Coronary artery (tissue), 2 donors: ENCODE measurements at regions not wholly inside any gene's neighbourhood (a gene's known extent, or its start where the extent isn't known, plus 50 kb on each side); places are given as distances from the start of the nearest gene placed in this dataset.
A peak's percentile ranks its signal among the peaks of the same experiment; 100 is the strongest.
"Not testable (repeated sequence)": the region's sequence is repeated elsewhere in the genome, so short reads cannot be mapped to it uniquely, and the experiment has no call there.

Source experiments
- DNase-seq: peaks from one replicate; pipeline ENCODE4 v3.0.0-alpha.2; 2017; ENCODE audit warnings: low spot score
- H3K27ac ChIP-seq, 2 donors: fragments of 200-600 bp; sonication (generic); one replicate each; pipeline ENCODE4 v1.5.1; 2016 to 2019
- H3K4me3 ChIP-seq: fragments of 200-600 bp; sonication (generic); 2 replicates; pipeline ENCODE4 v1.5.1; 2016; ENCODE audit warnings: mild to moderate bottlenecking, moderate library complexity
- TF ChIP-seq, protein P1 (sequence below): fragments of 200-600 bp; sonication (generic); IDR thresholded peaks from one replicate; pipeline ENCODE4 v1.5.1; 2019; ENCODE audit warnings: antibody characterized with exemption

DNA sequence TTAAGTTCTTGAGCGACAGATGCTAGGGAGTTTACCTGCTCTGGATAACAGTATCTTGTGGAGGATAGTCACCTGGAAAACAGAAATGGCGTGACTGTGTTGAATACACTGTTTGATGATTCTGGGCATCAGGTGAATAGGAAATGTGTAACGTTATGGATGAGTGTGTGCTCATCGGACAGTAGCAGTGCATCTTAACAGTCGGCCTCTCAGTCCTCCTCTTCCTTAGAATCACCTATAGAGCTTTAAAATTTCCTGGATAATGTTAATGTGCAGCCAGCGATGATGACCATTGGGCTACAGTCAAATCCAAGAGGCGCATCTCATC, 217.7 kb downstream of the OR2B2 start:
- peak overlapping the region; percentile 49 for H3K4me3 ChIP-seq
- no peak for DNase-seq
- no peak overlapping the region for H3K27ac ChIP-seq
- TF ChIP-seq, protein P1, sequence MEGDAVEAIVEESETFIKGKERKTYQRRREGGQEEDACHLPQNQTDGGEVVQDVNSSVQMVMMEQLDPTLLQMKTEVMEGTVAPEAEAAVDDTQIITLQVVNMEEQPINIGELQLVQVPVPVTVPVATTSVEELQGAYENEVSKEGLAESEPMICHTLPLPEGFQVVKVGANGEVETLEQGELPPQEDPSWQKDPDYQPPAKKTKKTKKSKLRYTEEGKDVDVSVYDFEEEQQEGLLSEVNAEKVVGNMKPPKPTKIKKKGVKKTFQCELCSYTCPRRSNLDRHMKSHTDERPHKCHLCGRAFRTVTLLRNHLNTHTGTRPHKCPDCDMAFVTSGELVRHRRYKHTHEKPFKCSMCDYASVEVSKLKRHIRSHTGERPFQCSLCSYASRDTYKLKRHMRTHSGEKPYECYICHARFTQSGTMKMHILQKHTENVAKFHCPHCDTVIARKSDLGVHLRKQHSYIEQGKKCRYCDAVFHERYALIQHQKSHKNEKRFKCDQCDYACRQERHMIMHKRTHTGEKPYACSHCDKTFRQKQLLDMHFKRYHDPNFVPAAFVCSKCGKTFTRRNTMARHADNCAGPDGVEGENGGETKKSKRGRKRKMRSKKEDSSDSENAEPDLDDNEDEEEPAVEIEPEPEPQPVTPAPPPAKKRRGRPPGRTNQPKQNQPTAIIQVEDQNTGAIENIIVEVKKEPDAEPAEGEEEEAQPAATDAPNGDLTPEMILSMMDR, result no peak

DNA sequence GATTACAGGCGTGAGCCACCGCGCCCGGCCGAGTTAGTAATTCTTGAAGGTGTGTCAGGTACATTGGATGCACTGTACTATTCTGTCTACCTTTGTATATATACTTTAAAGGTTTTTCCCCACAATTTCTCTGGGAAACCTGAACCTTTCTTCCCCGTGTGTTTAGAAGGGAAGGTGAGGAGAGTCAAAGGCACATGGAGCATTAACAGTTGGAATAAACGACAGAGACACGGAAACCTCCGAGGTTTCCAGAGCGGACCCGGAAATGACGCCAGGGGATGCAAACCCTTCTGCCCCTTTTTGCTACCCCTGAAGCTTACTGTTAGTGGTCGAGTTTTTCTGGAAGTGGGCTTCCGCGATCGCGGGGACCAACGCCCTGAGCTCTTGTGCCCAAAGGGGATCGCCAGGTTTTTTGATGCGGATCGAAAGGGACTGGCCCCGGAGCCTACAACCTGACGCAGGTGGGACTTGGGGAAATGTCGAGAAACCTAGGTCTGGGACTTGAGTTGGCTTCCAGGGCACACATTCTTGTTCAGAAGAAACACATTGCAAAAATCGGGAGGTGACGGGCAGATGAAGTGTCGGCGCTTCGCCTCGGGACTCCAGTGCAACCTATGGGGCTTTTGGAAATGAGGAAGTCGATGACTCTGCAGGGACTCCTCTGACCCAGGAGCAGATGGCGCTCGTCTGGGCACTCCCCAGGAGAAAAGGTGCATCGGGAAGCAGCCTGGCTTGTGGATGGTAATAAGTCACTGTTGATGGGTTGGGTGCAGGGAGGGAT, 218.2 kb downstream of the OR2B2 start:
- TF ChIP-seq, protein P1, result no peak
- peak overlapping the region; percentile 49 for H3K4me3 ChIP-seq
- no peak overlapping the region for H3K27ac ChIP-seq
- no peak for DNase-seq

DNA sequence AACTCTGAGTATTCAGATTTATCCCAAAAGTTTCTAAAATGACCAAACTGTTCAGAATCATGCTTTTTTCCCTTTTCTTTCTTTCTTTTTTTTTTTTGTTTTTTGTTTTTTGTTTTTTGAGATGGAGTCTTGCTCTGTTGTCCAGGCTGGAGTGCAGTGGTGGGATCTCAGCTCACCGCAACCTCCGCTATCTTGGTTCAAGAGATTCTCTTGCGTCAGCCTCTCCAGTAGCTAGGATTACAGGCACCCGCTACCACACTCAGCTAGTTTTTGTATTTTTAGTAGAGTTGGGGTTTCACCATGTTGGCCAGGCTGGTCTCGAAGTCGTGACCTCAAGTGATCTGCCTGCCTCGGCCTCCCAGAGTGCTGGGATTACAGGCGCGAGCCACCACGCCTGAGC, 219.2 kb upstream of the ZNF184 start:
- not testable (repeated sequence) for DNase-seq, H3K27ac ChIP-seq, H3K4me3 ChIP-seq

DNA sequence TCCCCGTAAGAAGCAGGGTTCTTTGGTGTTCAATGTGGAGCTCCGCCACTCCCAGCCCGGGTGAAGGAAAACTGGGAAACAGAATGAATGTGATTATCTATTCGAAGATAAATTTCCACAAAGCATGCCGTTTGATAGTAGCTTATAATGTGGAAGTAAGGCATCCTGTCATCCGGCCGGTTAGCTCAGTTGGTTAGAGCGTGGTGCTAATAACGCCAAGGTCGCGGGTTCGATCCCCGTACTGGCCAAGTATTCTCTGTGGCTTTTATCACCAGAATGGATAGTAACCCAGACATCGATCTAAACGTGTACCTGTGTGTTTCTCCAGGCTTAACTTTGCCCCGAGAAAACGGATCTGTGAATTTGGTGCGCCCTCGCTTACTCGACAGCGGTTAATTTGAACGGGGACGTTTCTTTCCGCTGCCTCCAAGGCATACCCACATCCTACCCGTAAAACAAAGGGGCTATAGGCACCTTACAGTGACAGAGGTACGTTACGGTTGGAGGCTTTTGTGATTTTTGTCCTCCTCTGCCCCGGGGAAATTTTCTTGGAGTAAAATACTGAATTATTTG, 215.2 kb upstream of the ZNF184 start:
- peak; percentile 75 for DNase-seq
- peak overlapping the region; percentile 70 for H3K4me3 ChIP-seq
- TF ChIP-seq, protein P1, result no peak
- peak overlapping the region in 1 of 2 donors; percentile 13 for H3K27ac ChIP-seq

DNA sequence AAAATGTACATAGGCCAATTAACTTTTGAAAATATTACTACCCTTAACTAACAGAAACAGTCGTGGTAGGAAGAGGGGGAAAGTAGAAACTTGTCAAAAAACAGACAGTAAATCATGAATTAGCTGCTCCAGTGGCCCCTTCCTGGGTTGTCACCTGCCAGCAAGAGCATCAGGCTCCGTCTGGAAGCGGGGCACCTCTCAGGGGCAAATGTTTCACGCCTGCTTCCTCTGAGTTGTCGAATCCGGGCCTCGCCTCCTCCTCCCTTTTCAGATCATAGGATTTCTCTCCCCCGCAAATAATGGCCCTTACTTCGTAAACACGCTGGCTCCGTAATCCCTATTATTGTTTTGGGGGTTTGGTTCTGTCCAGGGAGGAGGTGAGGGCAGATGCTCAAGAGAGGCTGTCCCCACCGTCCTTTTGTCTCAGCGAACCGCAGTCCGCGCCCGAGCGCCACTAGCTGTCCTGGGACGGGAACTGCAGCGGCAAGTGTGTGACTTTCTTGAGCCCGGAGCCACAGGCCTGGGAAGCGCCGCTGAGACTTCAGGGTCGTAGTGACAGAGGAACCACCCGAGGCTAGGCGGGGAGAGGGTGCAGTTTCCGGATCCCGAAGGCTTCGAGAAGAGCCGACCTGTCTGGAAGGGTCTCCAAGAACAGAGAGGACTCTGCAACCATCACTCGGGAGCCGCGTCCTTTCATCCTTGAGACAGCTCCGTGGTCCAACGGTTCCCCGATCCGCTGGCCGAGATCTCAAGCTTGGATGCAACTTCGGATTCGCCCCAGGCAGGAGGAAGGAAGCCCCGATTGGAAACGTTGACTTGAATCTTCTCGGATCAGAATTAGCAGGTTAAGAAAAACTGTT, 214.5 kb upstream of the ZNF184 start:
- H3K27ac ChIP-seq, result peak overlapping the region in 1 of 2 donors; percentile 13
- H3K4me3 ChIP-seq, result peak overlapping the region; percentile 70
- TF ChIP-seq, protein P1, result no peak
- DNase-seq, result peak; percentile 78

DNA sequence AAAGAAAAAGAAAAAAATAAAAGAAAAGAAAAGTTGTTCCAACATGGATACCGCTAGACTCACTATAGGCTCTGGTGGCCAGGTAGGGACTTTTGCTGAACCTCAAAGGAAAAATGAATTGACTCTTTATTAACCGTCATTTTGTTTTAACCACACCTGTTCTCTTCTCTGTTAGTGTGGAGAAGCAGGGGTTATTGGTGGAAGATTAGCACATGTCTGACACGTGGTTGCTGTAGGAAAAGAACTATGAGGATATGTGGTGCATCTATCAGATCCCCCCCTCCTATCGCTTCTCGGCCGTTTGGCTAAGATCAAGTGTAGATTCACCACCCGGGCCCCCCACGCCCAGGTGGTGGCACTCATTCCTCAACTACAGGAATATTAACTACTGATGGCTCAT, 212.4 kb upstream of the ZNF184 start:
- TF ChIP-seq, protein P1, result no peak
- H3K27ac ChIP-seq, result no peak overlapping the region
- H3K4me3 ChIP-seq, result no peak overlapping the region
- DNase-seq, result no peak

DNA sequence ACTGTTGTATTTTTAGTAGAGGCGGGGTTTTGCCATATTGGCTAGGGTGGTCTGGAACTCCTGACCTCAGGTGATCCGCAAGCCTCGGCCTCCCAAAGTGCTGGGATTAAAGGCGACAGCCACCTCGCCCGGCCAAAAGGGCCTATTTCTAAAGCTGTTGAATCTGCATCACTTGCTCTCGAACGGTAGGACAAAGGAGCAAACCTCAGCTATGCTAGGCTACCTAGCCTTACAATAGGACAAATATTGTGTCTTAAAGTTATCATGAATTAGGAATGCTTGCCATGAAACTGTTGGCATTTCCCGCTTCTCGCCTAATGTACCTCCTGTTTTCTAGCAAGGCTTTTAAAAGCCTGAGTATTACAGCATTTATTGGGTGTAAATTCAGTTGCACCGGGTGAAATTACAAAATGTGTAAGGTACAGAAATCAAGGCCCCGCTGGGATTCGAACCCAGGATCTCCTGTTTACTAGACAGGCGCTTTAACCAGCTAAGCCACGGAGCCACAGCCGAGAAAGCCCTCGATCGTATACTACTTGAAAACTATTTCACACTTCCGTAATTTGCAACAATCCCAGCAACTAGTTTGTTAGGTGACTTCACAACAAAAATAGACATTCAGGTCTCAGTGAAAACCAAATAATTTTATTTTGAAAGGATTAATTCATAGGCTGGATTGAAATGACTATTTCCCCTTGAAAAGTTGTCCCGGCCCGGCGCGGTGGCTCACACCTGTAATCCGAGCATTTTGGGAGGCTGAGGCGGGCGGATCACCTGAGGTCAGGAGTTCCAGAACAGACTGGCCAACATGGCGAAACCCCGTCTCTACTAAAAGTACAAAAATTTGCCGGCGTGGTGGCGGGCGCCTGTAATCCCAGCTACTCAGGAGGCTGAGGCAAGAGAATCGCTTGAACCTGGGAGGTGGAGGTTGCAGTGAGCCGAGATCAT, 211.6 kb upstream of the ZNF184 start:
- TF ChIP-seq, protein P1, result no peak
- H3K4me3 ChIP-seq, result no peak overlapping the region
- no peak for DNase-seq
- no peak overlapping the region for H3K27ac ChIP-seq
